GM12872 (cell line): ENCODE measurements at regions not wholly inside any gene's neighbourhood (a gene's known extent, or its start where the extent isn't known, plus 50 kb on each side); places are given as distances from the start of the nearest gene placed in this dataset.

Source experiments
- TF ChIP-seq, protein P1 (sequence below): IDR thresholded peaks from 3 replicates; pipeline ENCODE4 v1.5.1; 2011; ENCODE audit warnings: low read depth, mild to moderate bottlenecking, low read length, moderate library complexity; ENCODE audit not compliant: insufficient read depth

DNA sequence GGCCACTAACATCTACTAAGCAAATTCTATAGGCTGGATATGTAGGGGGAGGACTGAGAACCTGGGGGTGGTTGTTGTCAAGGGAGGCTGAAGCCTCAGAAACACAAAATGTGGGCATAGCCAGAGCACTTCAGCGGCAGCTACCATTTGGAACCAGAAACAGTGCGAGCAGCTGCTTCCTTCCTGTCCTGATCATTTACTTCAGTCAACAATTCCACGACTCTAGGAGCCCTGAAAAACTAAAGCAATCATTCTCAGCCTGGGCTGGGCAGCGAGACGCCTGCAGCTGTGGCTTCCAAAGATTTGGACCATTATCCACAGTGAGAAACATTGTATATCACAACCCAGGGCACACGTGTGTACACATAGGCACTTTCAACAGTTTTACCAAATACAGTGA lies 93.9 kb upstream of the WSCD1 start:
- TF ChIP-seq, protein P1, sequence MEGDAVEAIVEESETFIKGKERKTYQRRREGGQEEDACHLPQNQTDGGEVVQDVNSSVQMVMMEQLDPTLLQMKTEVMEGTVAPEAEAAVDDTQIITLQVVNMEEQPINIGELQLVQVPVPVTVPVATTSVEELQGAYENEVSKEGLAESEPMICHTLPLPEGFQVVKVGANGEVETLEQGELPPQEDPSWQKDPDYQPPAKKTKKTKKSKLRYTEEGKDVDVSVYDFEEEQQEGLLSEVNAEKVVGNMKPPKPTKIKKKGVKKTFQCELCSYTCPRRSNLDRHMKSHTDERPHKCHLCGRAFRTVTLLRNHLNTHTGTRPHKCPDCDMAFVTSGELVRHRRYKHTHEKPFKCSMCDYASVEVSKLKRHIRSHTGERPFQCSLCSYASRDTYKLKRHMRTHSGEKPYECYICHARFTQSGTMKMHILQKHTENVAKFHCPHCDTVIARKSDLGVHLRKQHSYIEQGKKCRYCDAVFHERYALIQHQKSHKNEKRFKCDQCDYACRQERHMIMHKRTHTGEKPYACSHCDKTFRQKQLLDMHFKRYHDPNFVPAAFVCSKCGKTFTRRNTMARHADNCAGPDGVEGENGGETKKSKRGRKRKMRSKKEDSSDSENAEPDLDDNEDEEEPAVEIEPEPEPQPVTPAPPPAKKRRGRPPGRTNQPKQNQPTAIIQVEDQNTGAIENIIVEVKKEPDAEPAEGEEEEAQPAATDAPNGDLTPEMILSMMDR, result no peak

DNA sequence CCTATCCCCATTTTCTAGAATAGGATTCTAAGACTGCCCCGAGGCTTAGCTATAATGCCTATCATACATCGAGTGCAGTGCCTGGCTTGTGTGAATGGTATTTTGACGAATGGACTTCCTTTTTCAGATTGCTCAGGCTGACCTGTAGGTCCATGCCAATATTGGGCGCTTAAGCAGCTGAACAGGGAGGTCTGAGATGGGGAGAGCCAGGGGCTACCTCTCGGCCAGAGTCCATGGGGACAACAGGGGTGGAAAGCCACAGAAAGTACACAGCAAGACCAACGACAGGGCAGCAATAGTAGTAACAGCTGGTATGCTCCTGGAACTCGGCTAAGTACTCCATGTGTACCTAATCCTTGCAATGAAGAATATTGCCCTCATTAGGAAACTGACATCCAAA lies 91.7 kb upstream of the WSCD1 start:
- TF ChIP-seq, protein P1, result no peak

DNA sequence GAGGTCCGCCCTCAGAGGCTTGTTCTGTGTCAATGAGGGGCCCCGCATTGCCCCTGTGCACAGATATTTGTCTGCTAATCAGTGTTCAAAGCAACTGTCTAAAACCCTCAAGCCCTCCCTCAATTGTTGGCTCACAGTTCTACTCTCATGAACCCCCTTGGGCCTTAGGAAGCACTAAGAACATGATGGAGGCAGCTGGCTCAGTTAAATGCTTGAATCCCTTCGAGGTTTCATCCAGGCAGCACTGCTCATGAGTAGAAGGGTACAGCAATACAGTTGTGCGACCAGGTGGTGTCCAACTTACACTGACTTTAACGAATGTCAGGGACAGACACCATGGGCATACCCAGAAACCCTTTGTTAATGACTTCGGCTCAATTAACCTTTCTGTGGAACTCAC lies 89.2 kb upstream of the WSCD1 start:
- TF ChIP-seq, protein P1, result no peak

DNA sequence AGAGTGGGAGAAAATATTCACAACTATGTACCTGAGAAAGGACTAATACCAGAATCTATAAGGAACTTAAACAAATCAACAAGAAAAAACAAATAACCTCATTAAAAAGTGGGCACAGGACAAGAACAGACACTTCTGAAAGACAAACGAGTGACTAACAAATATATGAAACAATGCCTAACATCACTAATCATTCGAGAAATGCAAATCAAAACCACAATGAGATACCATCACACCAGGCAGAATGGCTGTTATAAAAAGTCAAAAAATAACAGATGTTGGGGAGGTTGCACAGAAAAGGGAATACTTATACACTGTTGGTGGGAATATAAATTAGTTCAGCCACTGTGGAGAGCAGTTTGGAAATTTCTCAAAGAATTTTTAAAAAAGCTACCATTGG lies 83.5 kb upstream of the WSCD1 start:
- TF ChIP-seq, protein P1, result no peak

DNA sequence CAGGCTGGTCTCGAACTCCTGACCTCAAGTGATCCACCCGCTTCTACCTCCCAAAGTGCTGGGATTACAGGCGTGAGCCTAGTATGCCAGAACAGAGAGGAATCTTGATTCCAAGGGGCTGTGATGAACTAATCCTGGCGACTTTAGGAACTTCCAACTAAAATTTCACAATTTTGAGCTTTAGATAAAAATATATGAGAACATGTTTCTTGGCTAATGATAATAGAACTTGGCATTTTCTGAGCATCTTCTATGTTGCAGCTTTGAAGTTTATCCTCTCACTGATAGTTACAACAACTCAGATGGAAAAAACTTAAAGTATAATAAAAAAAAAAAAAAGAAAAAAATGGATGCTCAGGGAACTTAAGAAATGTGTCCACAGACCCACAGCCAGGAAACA lies 69.8 kb upstream of the WSCD1 start:
- TF ChIP-seq, protein P1, result no peak

DNA sequence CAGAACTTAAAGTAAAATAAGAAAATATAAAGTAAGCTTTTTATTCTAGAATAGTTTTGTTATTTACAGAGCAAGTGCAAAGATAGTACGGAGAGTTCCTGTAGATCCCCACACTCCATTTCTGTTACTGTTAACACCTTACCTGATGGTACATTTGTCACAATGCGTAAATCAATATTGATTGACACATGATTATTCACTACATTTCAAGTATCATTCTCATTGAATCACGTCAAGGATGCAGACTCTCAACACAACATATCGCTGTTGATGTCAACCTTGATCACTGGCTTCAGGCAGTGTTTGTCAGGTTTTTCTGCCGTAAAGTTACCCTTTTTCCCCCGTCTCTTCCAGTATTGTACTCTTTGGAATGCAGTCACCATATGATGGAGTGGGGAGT lies 64.2 kb upstream of the WSCD1 start:
- TF ChIP-seq, protein P1, result no peak

DNA sequence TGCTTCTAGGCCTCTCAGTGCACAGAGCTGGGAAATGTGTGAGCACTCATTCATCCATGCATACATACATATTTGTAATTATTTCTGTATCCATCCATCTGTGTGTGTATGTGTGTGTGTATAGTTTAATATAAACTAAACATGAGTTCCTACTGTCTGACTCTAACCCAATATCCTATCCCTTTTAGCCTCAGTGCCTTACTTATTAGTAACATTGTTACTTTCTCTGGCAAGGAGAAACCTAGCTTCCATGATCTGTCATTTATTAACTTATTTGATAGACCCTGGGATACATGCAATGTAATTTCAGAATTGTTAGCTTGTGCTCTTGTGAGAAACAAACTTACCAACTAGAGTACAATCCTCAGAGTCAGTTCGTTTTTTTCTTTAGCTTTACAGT lies 59.0 kb upstream of the WSCD1 start:
- TF ChIP-seq, protein P1, result no peak

DNA sequence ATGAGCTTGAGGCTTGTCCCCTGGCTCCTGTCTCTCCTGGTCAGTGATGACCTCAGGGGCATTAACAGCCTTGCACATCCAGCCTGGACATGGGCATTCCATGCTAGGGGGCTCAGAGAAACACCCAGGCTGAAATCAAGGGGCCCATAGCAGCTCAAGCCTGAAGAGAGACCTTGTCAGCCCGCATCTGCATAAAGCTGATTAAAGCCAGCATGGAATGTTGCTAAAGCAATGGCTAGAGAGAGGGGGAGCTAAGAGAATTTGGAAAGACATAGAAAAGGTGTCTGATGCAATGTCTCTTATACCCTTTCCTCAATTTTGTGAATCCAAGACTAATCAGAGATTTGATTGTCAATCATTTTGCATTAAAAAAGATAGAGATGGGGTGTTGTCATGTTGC lies 51.4 kb upstream of the WSCD1 start:
- TF ChIP-seq, protein P1, result no peak
